ENCODE measurements at regions not wholly inside any gene's neighbourhood (a gene's known extent, or its start where the extent isn't known, plus 50 kb on each side); places are given as distances from the start of the nearest gene placed in this dataset.

DNA sequence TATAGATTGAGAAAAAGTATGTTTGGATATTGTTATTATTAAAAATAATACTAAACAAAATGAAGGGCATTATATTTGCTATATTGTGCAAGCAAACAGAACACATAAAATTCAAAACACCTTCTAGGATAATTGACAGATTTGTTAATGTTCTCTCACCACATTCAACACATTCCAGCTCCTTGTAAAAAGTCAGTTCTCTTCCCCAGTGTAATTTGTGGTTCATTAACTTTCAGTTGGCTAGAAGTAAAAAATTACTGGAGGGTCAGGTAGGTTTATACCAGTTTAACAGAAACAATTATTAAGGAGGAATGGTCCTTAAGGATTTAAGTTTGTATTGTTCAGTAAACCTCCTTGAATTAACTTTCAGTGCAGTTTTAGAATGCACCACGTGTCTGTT is 1235.3 kb upstream of the ADGRL2 start:
- H3K27ac ChIP-seq (ENCODE audit: low read depth, low read length, poor library complexity, severe bottlenecking), result no peak overlapping the region
- no peak overlapping the region for H3K4me3 ChIP-seq (ENCODE audit: low read depth, low read length, poor library complexity, severe bottlenecking)
- DNase-seq (ENCODE audit: low spot score), result no peak
- BruUV-seq (replicated peaks), result no TSS peak
- ChIA-PET CTCF (no interaction called here), POLR2A (ENCODE audit: low non-redundant PET) (no interaction called here)
- H3K9me3 ChIP-seq (ENCODE audit: low read depth, low read length, poor library complexity, severe bottlenecking), result no peaks in the 10 kb centered on the region
- no peaks in the 10 kb centered on the region for H3K27me3 ChIP-seq (replicated peaks; ENCODE audit: insufficient read depth, low read depth, low read length, poor library complexity)
- TF ChIP-seq, protein P1, sequence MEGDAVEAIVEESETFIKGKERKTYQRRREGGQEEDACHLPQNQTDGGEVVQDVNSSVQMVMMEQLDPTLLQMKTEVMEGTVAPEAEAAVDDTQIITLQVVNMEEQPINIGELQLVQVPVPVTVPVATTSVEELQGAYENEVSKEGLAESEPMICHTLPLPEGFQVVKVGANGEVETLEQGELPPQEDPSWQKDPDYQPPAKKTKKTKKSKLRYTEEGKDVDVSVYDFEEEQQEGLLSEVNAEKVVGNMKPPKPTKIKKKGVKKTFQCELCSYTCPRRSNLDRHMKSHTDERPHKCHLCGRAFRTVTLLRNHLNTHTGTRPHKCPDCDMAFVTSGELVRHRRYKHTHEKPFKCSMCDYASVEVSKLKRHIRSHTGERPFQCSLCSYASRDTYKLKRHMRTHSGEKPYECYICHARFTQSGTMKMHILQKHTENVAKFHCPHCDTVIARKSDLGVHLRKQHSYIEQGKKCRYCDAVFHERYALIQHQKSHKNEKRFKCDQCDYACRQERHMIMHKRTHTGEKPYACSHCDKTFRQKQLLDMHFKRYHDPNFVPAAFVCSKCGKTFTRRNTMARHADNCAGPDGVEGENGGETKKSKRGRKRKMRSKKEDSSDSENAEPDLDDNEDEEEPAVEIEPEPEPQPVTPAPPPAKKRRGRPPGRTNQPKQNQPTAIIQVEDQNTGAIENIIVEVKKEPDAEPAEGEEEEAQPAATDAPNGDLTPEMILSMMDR (conservative IDR thresholded peaks at IDR 0.05; ENCODE audit: low read depth, low read length), result no peak
- TF ChIP-seq EZH2 (IDR thresholded peaks at IDR 0.05; ENCODE audit: borderline replicate concordance, low read depth, low read length, poor library complexity, severe bottlenecking), result no peak
- no peaks in the 10 kb centered on the region for H3K4me1 ChIP-seq (ENCODE audit: insufficient read depth, low read length, poor library complexity, severe bottlenecking)
- intact Hi-C loops (cut with micrococcal nuclease; ENCODE audit: unreplicated experiment), result no loop called here
- H3K36me3 ChIP-seq (ENCODE audit: insufficient read depth, low read length, poor library complexity, severe bottlenecking), result no peaks in the 10 kb centered on the region

DNA sequence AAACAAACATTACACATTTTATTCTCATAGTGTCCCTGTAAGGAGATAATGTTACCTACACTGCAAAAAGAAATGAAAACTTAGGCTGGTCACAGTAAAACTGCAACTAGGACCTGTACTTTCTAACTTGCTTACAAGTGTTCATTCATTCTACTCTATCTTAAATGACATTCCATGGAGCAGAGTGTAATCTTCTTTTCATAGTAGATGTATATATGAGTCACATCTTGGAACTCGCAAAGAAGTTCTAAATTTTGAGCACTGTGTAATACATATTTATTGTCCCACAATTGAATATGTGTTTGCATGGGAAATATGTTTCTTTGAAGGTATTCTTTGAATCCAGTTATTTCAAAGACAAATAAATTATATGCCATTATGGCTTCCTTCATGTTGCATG is 1258.5 kb upstream of the ADGRL2 start:
- DNase-seq (ENCODE audit: low spot score), result no peak
- no peak overlapping the region for H3K27ac ChIP-seq (ENCODE audit: low read depth, low read length, poor library complexity, severe bottlenecking)
- BruUV-seq (replicated peaks), result no TSS peak
- H3K9me3 ChIP-seq (ENCODE audit: low read depth, low read length, poor library complexity, severe bottlenecking), result no peaks in the 10 kb centered on the region
- H3K4me3 ChIP-seq (ENCODE audit: low read depth, low read length, poor library complexity, severe bottlenecking), result no peak overlapping the region
- TF ChIP-seq EZH2 (IDR thresholded peaks at IDR 0.05; ENCODE audit: borderline replicate concordance, low read depth, low read length, poor library complexity, severe bottlenecking), result no peak
- TF ChIP-seq, protein P1 (conservative IDR thresholded peaks at IDR 0.05; ENCODE audit: low read depth, low read length), result no peak
- H3K27me3 ChIP-seq (replicated peaks; ENCODE audit: insufficient read depth, low read depth, low read length, poor library complexity), result no peaks in the 10 kb centered on the region
- ChIA-PET CTCF (no interaction called here), POLR2A (ENCODE audit: low non-redundant PET) (no interaction called here)
- H3K4me1 ChIP-seq (ENCODE audit: insufficient read depth, low read length, poor library complexity, severe bottlenecking), result no peaks in the 10 kb centered on the region
- H3K36me3 ChIP-seq (ENCODE audit: insufficient read depth, low read length, poor library complexity, severe bottlenecking), result no peaks in the 10 kb centered on the region
- intact Hi-C loops (cut with micrococcal nuclease; ENCODE audit: unreplicated experiment), result no loop called here

DNA sequence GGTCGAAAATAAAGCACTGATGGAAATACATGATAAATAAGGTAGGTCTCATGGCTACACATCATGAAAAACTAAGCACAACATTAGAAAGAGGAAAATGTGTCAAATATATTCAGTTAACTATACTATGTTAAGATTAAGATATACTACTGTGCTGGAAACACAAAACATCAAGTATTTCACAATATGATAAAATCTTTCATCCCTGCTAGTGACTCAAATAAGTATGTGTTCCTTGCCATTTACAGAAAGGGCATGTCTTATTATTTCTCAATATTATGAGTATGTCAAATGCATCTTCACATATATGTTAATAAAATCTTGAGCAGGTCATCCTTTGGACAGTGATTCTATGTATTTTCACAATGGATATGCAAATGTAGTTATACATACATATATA is 1260.1 kb upstream of the ADGRL2 start:
- Histone ChIP-seq H3K4me1 (ENCODE audit: insufficient read depth, low read length, poor library complexity, severe bottlenecking) (peaks cover 3% of the 10 kb centered on the region), H3K36me3 (ENCODE audit: insufficient read depth, low read length, poor library complexity, severe bottlenecking) (no peaks in the 10 kb centered on the region), H3K27me3 (replicated peaks; ENCODE audit: insufficient read depth, low read depth, low read length, poor library complexity) (no peaks in the 10 kb centered on the region), H3K4me3 (ENCODE audit: low read depth, low read length, poor library complexity, severe bottlenecking) (no peak overlapping the region), H3K9me3 (ENCODE audit: low read depth, low read length, poor library complexity, severe bottlenecking) (no peaks in the 10 kb centered on the region), H3K27ac (ENCODE audit: low read depth, low read length, poor library complexity, severe bottlenecking) (no peak overlapping the region)
- CTCF ChIA-PET, result no interaction called here
- TF ChIP-seq EZH2 (IDR thresholded peaks at IDR 0.05; ENCODE audit: borderline replicate concordance, low read depth, low read length, poor library complexity, severe bottlenecking), result no peak
- TF ChIP-seq, protein P1 (conservative IDR thresholded peaks at IDR 0.05; ENCODE audit: low read depth, low read length), result no peak
- no TSS peak for BruUV-seq (replicated peaks)
- POLR2A ChIA-PET (ENCODE audit: low non-redundant PET), result no interaction called here
- no peak for DNase-seq (ENCODE audit: low spot score)
- intact Hi-C loops (cut with micrococcal nuclease; ENCODE audit: unreplicated experiment), result no loop called here

All from A673 (cell line).